GM12878 (cell line): ENCODE measurements at regions not wholly inside any gene's neighbourhood (a gene's known extent, or its start where the extent isn't known, plus 50 kb on each side); places are given as distances from the start of the nearest gene placed in this dataset.

Experiments used
- EGR1 ChIP-seq, 2 experiments: IDR thresholded peaks; 1 replicate in 1 of 2; 2 replicates in 1 of 2; pipeline ENCODE4 v1.6.1; 2011 to 2012; ENCODE audit warnings: low read depth in 2 of 2, low read length in 2 of 2, borderline replicate concordance in 1 of 2, mild to moderate bottlenecking in 1 of 2, moderate library complexity in 1 of 2
- MTA3 ChIP-seq: IDR thresholded peaks from 2 replicates; pipeline ENCODE4 v1.6.1; 2012; ENCODE audit warnings: low read length, inconsistent platforms, borderline replicate concordance
- POLR2A ChIP-seq: IDR thresholded peaks from 2 replicates; pipeline ENCODE4 v1.6.1; 2011; ENCODE audit warnings: low read depth, mild to moderate bottlenecking, low read length
- YBX1 ChIP-seq: fragments of 450-650 bp; IDR thresholded peaks from 2 replicates; pipeline ENCODE4 v1.6.1; 2016; ENCODE audit warnings: antibody characterized with exemption
- ZSCAN29 ChIP-seq: fragments of 450-650 bp; IDR thresholded peaks from 2 replicates; pipeline ENCODE4 v1.6.1; 2017; ENCODE audit warnings: mild to moderate bottlenecking, moderate library complexity

DNA sequence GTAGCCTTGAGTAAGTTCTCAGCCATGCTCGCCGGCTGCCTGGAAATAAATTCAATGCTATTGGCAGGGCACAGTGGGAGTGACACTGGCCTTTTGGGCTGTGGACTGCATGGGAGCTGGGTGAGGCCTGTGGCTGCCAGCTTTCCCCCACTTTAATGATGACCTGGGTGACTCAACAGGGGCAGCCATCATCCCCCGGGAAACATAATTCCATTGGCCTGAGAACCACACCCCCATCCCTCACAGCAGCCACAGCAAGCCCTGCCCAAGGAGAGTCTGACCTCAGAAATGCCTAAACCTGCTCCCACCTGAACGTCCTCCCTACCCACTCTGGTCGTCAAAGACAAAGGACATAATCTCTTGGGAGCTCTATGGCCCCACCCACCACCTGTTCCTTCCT is 384.0 kb downstream of the LTN1 start:
- TF ChIP-seq MTA3 (no peak), POLR2A (no peak), ZSCAN29 (no peak), YBX1 (no peak), EGR1 (IDR thresholded peaks at IDR 0.05; ENCODE audit: borderline replicate concordance in 1 of 2, low read depth in 2 of 2, low read length in 2 of 2) (no peak)
